ENCODE measurements at regions not wholly inside any gene's neighbourhood (a gene's known extent, or its start where the extent isn't known, plus 50 kb on each side); places are given as distances from the start of the nearest gene placed in this dataset.

DNA sequence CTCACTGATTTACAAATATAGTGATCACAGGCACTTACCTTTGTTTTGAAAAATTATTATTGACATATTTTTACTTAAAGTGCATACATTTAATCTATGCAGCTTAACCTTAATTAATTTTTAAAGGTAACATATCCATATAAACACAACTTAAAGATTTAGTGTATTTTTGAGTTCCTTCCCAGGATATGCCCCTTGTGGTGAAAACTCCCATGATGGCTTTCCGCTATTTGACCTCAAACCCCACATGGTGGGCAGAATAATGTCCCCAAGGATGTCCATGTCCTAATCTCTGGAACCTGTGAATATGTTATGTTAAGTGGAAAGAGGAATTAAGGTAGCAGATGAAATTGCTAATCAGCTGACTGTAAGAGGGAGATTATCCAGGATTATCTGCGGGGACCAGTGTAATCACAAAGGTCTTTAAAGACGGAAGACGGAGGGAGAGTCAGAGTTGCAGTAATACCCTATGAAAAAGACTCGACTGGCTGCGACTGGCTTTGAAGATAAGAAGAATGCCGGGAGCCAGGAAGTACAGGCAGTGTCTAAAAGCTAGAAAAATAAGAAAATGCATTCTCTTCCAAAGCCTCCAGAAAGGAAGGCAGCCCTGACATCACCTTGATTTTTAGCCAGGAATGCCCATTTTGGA lies 193.9 kb downstream of the ICE1 start:
- TF ChIP-seq, protein P1, sequence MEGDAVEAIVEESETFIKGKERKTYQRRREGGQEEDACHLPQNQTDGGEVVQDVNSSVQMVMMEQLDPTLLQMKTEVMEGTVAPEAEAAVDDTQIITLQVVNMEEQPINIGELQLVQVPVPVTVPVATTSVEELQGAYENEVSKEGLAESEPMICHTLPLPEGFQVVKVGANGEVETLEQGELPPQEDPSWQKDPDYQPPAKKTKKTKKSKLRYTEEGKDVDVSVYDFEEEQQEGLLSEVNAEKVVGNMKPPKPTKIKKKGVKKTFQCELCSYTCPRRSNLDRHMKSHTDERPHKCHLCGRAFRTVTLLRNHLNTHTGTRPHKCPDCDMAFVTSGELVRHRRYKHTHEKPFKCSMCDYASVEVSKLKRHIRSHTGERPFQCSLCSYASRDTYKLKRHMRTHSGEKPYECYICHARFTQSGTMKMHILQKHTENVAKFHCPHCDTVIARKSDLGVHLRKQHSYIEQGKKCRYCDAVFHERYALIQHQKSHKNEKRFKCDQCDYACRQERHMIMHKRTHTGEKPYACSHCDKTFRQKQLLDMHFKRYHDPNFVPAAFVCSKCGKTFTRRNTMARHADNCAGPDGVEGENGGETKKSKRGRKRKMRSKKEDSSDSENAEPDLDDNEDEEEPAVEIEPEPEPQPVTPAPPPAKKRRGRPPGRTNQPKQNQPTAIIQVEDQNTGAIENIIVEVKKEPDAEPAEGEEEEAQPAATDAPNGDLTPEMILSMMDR (conservative IDR thresholded peaks at IDR 0.05 in 1 of 2, IDR thresholded peaks at IDR 0.05 in 1 of 2; ENCODE audit: extremely low read depth in 1 of 2, insufficient read depth in 1 of 2, low read depth in 1 of 2, low read length in 2 of 2), result no peak
- no peak for TF ChIP-seq EZH2 (IDR thresholded peaks at IDR 0.05; ENCODE audit: borderline replicate concordance, low read length)

Measured in mammary epithelial cell (primary cell).